GM12891 (cell line): ENCODE measurements at regions not wholly inside any gene's neighbourhood (a gene's known extent, or its start where the extent isn't known, plus 50 kb on each side); places are given as distances from the start of the nearest gene placed in this dataset.

Experiments used
- POLR2A ChIP-seq: IDR thresholded peaks from 2 replicates; pipeline ENCODE4 v1.6.1; 2011; ENCODE audit warnings: low read depth, low read length, control low read depth
- POLR2AphosphoS5 ChIP-seq: IDR thresholded peaks from 2 replicates; pipeline ENCODE4 v1.6.1; 2011; ENCODE audit warnings: low read depth, low read length, control low read depth

DNA sequence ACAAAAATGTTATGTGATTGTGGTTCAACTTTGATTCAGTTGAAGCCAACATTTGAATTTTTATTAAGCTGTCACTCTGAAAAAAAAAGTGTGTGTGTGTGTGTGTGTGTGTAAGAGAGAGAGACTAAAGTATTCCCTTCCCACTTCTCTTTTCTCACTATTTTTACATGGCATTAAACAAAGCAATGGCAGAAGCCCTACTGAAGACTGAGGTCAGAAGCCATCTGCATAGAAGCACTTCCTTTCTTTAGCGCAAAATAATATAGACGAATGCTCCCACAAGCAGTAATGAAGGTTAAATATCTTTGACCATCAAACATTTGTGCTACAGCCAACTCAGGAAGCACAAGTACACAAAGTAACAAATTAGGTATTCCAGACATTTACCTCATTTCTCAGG, 540.5 kb downstream of the KCTD16 start:
- TF ChIP-seq POLR2AphosphoS5 (no peak), POLR2A (no peak)
